Astrocyte (in vitro differentiated cells and primary cell): ENCODE measurements at regions not wholly inside any gene's neighbourhood (a gene's known extent, or its start where the extent isn't known, plus 50 kb on each side); places are given as distances from the start of the nearest gene placed in this dataset.

Source experiments
- DNase-seq: peaks from one replicate; pipeline ENCODE4 v3.0.0-alpha.2; 2010; ENCODE audit warnings: low read depth
- FAIRE-seq: peaks from 2 replicates; lab custom pipeline; 2011; peaks lifted over from hg19 to GRCh38; lab: Jason Lieb, UNC
- H2AFZ ChIP-seq: 2 replicates; pipeline ENCODE4 v1.6.0; 2012; ENCODE audit warnings: low read depth, low read length, inconsistent platforms
- H3K27ac ChIP-seq: 2 replicates; pipeline ENCODE4 v1.5.1; 2011; ENCODE audit warnings: low read depth, low read length, inconsistent platforms
- H3K27me3 ChIP-seq: 2 replicates; pipeline ENCODE4 v1.6.0; 2011; ENCODE audit warnings: low read length, inconsistent platforms; ENCODE audit not compliant: insufficient read depth
- H3K36me3 ChIP-seq: 2 replicates; pipeline ENCODE4 v1.5.1; 2011; ENCODE audit warnings: low read length, inconsistent platforms; ENCODE audit not compliant: insufficient read depth
- H3K4me1 ChIP-seq: 2 replicates; pipeline ENCODE4 v1.5.1; 2011; ENCODE audit warnings: low read length, inconsistent platforms; ENCODE audit not compliant: insufficient read depth
- H3K4me2 ChIP-seq: 2 replicates; pipeline ENCODE4 v1.6.0; 2012; ENCODE audit warnings: low read length, inconsistent platforms
- H3K4me3 ChIP-seq: 2 replicates; pipeline ENCODE4 v1.5.1; 2011; ENCODE audit warnings: low read depth, mild to moderate bottlenecking, low read length, inconsistent platforms; ENCODE audit not compliant: insufficient read depth
- H3K79me2 ChIP-seq: 2 replicates; pipeline ENCODE4 v1.6.0; 2012; ENCODE audit warnings: mild to moderate bottlenecking, low read length, inconsistent platforms; ENCODE audit not compliant: insufficient read depth
- H3K9ac ChIP-seq: 2 replicates; pipeline ENCODE4 v1.6.0; 2012; ENCODE audit warnings: mild to moderate bottlenecking, low read length, inconsistent platforms
- H3K9me3 ChIP-seq: 2 replicates; pipeline ENCODE4 v1.5.1; 2012; ENCODE audit warnings: low read depth, mild to moderate bottlenecking, low read length, inconsistent platforms; ENCODE audit not compliant: insufficient read depth
- H4K20me1 ChIP-seq: 2 replicates; pipeline ENCODE4 v1.6.0; 2012; ENCODE audit warnings: low read length, inconsistent platforms; ENCODE audit not compliant: insufficient read depth
- H3K27ac Mint-ChIP-seq: one replicate; pipeline ENCODE4 v1.8.0; 2021; ENCODE audit warnings: mild to moderate bottlenecking, mixed read lengths; ENCODE audit not compliant: unreplicated experiment
- H3K27me3 Mint-ChIP-seq: one replicate; pipeline ENCODE4 v1.8.0; 2021; ENCODE audit warnings: low read depth, mixed read lengths; ENCODE audit not compliant: unreplicated experiment
- H3K36me3 Mint-ChIP-seq: one replicate; pipeline ENCODE4 v1.8.0; 2021; ENCODE audit warnings: low read depth, mixed read lengths; ENCODE audit not compliant: unreplicated experiment
- H3K4me1 Mint-ChIP-seq: one replicate; pipeline ENCODE4 v1.8.0; 2021; ENCODE audit warnings: low read depth, mixed read lengths; ENCODE audit not compliant: unreplicated experiment
- H3K4me3 Mint-ChIP-seq: one replicate; pipeline ENCODE4 v1.8.0; 2021; ENCODE audit warnings: mild to moderate bottlenecking, moderate library complexity, mixed read lengths; ENCODE audit not compliant: unreplicated experiment
- H3K9me3 Mint-ChIP-seq: one replicate; pipeline ENCODE4 v1.8.0; 2021; ENCODE audit warnings: mild to moderate bottlenecking, mixed read lengths; ENCODE audit not compliant: unreplicated experiment
- CTCF ChIP-seq: IDR thresholded peaks from 2 replicates; pipeline ENCODE4 v1.5.1; 2011; ENCODE audit warnings: low read depth, mild to moderate bottlenecking, inconsistent platforms, low read length, moderate library complexity; ENCODE audit not compliant: insufficient read depth
- EZH2 ChIP-seq: IDR thresholded peaks from 2 replicates; pipeline ENCODE4 v1.6.1; 2012; ENCODE audit warnings: mild to moderate bottlenecking, low read length, inconsistent platforms; ENCODE audit not compliant: insufficient read depth

GRCh38 chr10:130696870-130697269, 560.7 kb downstream of the GLRX3 start:
- no peak for DNase-seq
- Histone ChIP-seq H2AFZ (no peak overlapping the region), H3K9ac (no peak overlapping the region), H3K27ac (no peak overlapping the region), H3K4me2 (no peak overlapping the region), H3K9me3 (peaks cover 6% of the 10 kb centered on the region), H3K36me3 (no peaks in the 10 kb centered on the region), H3K4me3 (no peak overlapping the region), H3K79me2 (no peaks in the 10 kb centered on the region), H3K27me3 (no peaks in the 10 kb centered on the region), H3K4me1 (no peaks in the 10 kb centered on the region), H4K20me1 (no peaks in the 10 kb centered on the region)
- Mint-ChIP-seq H3K27ac (no peak overlapping the region), H3K36me3 (no peaks in the 10 kb centered on the region), H3K9me3 (peaks cover 6% of the 10 kb centered on the region), H3K4me3 (no peak overlapping the region), H3K4me1 (no peaks in the 10 kb centered on the region), H3K27me3 (no peaks in the 10 kb centered on the region)
- FAIRE-seq, result no peak
- TF ChIP-seq CTCF (no peak), EZH2 (no peak)

- Histone ChIP-seq H2AFZ (no peak overlapping the region), H3K9me3 (peaks cover 3% of the 10 kb centered on the region), H3K27ac (no peak overlapping the region), H4K20me1 (no peaks in the 10 kb centered on the region), H3K4me3 (no peak overlapping the region), H3K4me1 (no peaks in the 10 kb centered on the region), H3K79me2 (no peaks in the 10 kb centered on the region), H3K27me3 (no peaks in the 10 kb centered on the region), H3K36me3 (no peaks in the 10 kb centered on the region), H3K4me2 (no peak overlapping the region), H3K9ac (no peak overlapping the region)
- no peak overlapping the region for H3K4me3 Mint-ChIP-seq
- no peak overlapping the region for H3K27ac Mint-ChIP-seq
- TF ChIP-seq CTCF, result no peak
- TF ChIP-seq EZH2, result no peak
- H3K4me1 Mint-ChIP-seq, result no peaks in the 10 kb centered on the region
- peaks cover 15% of the 10 kb centered on the region for H3K9me3 Mint-ChIP-seq
- H3K36me3 Mint-ChIP-seq, result no peaks in the 10 kb centered on the region
- FAIRE-seq (no peak), DNase-seq (no peak)
- peaks cover 12% of the 10 kb centered on the region for H3K27me3 Mint-ChIP-seq
Observed at GRCh38 chr10:130707389-130707979, 571.3 kb downstream of the GLRX3 start.

GRCh38 chr10:130708465-130709070, 572.4 kb downstream of the GLRX3 start:
- H3K79me2 ChIP-seq, result no peaks in the 10 kb centered on the region
- TF ChIP-seq EZH2 (no peak), CTCF (no peak)
- no peak overlapping the region for H3K4me3 ChIP-seq
- no peak overlapping the region for H3K9ac ChIP-seq
- H3K36me3 ChIP-seq, result no peaks in the 10 kb centered on the region
- Mint-ChIP-seq H3K4me3 (no peak overlapping the region), H3K4me1 (no peaks in the 10 kb centered on the region), H3K36me3 (no peaks in the 10 kb centered on the region), H3K27ac (no peak overlapping the region), H3K9me3 (peaks cover 18% of the 10 kb centered on the region), H3K27me3 (peaks cover 15% of the 10 kb centered on the region)
- no peak for DNase-seq
- FAIRE-seq, result no peak
- no peaks in the 10 kb centered on the region for H3K4me1 ChIP-seq
- peaks cover 3% of the 10 kb centered on the region for H3K9me3 ChIP-seq
- no peak overlapping the region for H2AFZ ChIP-seq
- no peaks in the 10 kb centered on the region for H4K20me1 ChIP-seq
- no peak overlapping the region for H3K4me2 ChIP-seq
- no peak overlapping the region for H3K27ac ChIP-seq
- H3K27me3 ChIP-seq, result no peaks in the 10 kb centered on the region
